Coronary artery (tissue), 2 donors: ENCODE measurements at regions not wholly inside any gene's neighbourhood (a gene's known extent, or its start where the extent isn't known, plus 50 kb on each side); places are given as distances from the start of the nearest gene placed in this dataset.

Source experiments
- DNase-seq: peaks from one replicate; pipeline ENCODE4 v3.0.0-alpha.2; 2017; ENCODE audit warnings: low spot score
- H3K27ac ChIP-seq, 2 donors: fragments of 200-600 bp; sonication (generic); one replicate each; pipeline ENCODE4 v1.5.1; 2016 to 2019
- H3K4me3 ChIP-seq: fragments of 200-600 bp; sonication (generic); 2 replicates; pipeline ENCODE4 v1.5.1; 2016; ENCODE audit warnings: mild to moderate bottlenecking, moderate library complexity
- TF ChIP-seq, protein P1 (sequence below): fragments of 200-600 bp; sonication (generic); IDR thresholded peaks from one replicate; pipeline ENCODE4 v1.5.1; 2019; ENCODE audit warnings: antibody characterized with exemption

DNA sequence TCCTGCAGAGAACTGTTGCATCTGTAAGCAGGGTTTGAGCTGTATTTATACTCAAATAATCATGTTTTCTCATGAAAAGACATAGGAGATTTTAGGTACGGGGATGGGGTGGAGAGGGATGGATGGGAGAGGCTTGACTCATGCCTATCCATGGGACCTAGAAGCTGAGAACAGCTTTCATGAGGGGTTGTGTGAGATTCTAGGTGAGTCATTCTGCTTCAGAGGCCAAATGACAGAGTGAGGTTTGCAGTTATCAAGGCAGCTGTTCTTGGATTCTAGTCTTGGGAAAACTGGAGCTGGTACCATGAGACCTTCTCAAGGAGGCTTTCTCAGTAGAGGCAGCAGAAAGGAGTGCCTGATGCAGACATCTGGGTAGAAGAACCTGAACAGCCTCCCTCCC lies 746.9 kb downstream of the TYW1 start:
- DNase-seq = no peak

DNA sequence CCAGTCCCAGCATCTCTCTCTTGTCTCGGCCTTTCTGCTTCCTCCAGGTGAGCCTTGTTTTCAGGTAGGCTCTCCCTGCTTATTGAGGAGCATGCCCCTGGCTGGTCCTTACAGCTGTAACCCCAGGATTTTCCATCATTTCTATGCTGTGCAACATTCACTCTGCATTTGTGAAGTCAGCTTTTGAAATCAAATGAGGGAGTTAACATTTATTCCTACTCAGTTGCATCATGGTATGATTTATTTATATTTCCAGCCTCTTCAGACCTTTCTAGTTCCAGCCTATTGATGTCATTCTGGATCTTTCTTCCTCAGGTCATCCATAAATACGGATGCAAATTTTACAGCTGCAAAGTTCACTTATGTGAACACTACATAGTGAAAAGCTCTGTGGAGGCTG lies 755.6 kb downstream of the TYW1 start:
- TF ChIP-seq, protein P1, sequence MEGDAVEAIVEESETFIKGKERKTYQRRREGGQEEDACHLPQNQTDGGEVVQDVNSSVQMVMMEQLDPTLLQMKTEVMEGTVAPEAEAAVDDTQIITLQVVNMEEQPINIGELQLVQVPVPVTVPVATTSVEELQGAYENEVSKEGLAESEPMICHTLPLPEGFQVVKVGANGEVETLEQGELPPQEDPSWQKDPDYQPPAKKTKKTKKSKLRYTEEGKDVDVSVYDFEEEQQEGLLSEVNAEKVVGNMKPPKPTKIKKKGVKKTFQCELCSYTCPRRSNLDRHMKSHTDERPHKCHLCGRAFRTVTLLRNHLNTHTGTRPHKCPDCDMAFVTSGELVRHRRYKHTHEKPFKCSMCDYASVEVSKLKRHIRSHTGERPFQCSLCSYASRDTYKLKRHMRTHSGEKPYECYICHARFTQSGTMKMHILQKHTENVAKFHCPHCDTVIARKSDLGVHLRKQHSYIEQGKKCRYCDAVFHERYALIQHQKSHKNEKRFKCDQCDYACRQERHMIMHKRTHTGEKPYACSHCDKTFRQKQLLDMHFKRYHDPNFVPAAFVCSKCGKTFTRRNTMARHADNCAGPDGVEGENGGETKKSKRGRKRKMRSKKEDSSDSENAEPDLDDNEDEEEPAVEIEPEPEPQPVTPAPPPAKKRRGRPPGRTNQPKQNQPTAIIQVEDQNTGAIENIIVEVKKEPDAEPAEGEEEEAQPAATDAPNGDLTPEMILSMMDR = no peak
- Histone ChIP-seq H3K4me3 (no peak overlapping the region), H3K27ac (no peak overlapping the region)
- no peak for DNase-seq

More for the DNA sequence above, 746.9 kb downstream of the TYW1 start:
- TF ChIP-seq, protein P1 = no peak
- H3K27ac ChIP-seq = no peak overlapping the region
- H3K4me3 ChIP-seq = no peak overlapping the region

DNA sequence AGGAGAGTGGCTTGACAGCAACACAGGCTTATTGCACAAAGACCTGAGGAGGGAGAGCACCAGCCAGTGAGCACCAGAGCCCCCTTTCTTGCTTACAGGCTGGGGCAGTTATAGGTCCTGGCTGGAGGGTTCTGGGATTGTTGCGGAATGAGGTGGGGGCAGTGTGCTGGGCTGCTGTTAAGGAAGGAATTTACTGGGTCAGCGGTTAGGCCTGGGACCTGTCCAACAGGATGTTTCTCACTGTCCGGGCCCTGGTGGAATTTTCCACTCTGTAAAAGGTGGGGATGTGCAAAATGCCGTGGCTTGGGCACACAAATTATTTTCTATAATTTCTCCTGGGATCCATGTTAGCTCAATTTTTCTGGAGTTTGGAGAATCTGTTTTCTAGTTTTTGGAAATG lies 757.3 kb downstream of the TYW1 start:
- Histone ChIP-seq H3K27ac (no peak overlapping the region), H3K4me3 (no peak overlapping the region)
- no peak for DNase-seq
- TF ChIP-seq, protein P1 = no peak

DNA sequence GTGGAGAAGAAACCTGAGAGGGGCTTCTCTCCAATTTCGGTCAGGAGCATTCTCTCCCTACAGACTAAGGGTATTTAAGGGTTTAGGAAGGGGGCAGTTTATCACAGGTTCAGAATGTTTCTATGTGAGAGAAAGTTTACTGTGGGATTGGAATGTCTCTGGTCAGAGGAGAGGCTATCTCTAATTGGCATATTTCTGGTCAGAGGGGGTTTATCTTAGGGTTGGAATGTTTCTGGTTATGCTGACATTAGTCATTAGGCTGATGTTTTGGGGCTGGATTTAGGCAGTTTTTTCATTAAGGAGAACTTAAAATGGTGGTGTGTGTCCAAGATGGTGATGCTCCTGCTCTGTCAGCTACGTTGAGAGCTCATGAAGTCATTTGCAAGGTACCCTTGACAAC lies 758.0 kb downstream of the TYW1 start:
- no peak for DNase-seq
- TF ChIP-seq, protein P1 = no peak
- Histone ChIP-seq H3K27ac (no peak overlapping the region), H3K4me3 (no peak overlapping the region)

DNA sequence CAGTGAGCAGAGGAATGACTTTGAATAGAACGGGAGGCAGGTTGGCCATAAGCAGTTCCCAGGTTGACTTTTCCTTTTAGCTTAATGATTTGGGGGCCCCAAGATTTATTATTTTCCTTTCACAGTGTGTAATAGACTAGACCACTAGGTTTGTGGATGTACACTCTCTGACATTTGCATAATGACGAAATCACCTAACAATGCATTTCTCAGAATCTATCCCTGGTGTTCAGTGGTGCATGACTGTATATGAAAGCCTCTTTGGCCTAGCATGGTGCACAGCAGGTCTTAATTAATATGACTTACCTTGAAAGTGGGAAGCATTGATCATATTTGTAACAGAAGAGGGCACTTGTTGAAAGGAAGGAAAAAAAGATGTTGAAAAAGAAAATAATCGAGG lies 761.9 kb downstream of the TYW1 start:
- DNase-seq = no peak
- TF ChIP-seq, protein P1 = no peak
- Histone ChIP-seq H3K4me3 (no peak overlapping the region), H3K27ac (no peak overlapping the region)

DNA sequence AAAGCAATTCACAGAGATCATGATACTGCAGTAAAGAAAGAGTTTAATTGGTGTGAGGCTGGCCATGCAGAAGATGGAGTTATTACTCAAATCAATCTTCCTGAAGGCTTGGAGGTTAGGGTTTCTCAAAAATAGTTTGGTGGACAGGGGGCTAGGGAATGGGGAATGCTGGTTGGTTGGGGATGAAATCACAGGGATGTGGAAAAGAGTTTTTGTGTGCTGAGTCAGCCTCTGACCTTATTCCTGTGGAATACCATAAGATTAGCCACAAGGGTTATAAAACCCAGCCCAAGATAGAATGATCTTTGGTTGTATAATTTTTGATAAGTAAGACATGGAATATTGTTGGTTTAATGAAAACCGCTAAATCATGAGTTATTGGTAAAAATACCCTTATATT lies 764.3 kb downstream of the TYW1 start:
- Histone ChIP-seq H3K27ac (no peak overlapping the region), H3K4me3 (no peak overlapping the region)
- DNase-seq = no peak
- TF ChIP-seq, protein P1 = no peak

DNA sequence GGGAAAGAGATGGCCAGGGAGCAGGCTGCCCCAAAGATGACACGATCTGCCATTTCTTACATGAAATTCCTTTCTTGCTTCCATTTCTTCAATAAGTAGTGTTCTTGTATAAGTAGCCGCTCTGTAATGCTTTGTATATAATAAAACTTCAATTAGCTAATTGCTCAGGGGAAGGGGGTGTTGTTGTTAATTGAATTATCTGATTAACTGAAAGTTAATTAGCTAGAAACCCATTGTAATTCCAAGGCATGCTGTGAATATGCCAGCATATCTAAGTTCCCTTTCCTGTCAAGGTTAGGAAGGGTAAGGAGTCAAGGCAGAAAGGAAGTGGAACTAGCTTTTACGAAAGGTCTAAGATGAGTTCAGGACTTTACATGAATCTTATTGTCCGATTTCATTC lies 765.9 kb downstream of the TYW1 start:
- H3K4me3 ChIP-seq = no peak overlapping the region
- no peak overlapping the region for H3K27ac ChIP-seq
- DNase-seq = no peak
- TF ChIP-seq, protein P1 = no peak
